Nephron (organoid): ENCODE measurements at regions not wholly inside any gene's neighbourhood (a gene's known extent, or its start where the extent isn't known, plus 50 kb on each side); places are given as distances from the start of the nearest gene placed in this dataset.

Experiments
- H3K27ac Mint-ChIP-seq, 3 experiments: 2 replicates each; pipeline ENCODE4 v1.8.0; 2020; ENCODE audit warnings: mixed read lengths in 3 of 3, mild to moderate bottlenecking in 2 of 3, moderate library complexity in 1 of 3
- H3K27me3 Mint-ChIP-seq: 2 replicates; pipeline ENCODE4 v1.8.0; 2021; ENCODE audit warnings: low read depth, mild to moderate bottlenecking, moderate library complexity, mixed read lengths
- H3K36me3 Mint-ChIP-seq: 2 replicates; pipeline ENCODE4 v1.8.0; 2020; ENCODE audit warnings: low read depth, mixed read lengths
- H3K4me1 Mint-ChIP-seq: 2 replicates; pipeline ENCODE4 v1.8.0; 2020; ENCODE audit warnings: mixed read lengths
- H3K4me3 Mint-ChIP-seq, 3 experiments: 2 replicates each; pipeline ENCODE4 v1.8.0; 2020; ENCODE audit warnings: mild to moderate bottlenecking in 3 of 3, mixed read lengths in 3 of 3, moderate library complexity in 2 of 3
- H3K9me3 Mint-ChIP-seq: 2 replicates; pipeline ENCODE4 v1.8.0; 2020; ENCODE audit warnings: mixed read lengths
- CTCF ChIP-seq, 3 experiments: fragments of 200-600 bp; sonication (generic); IDR thresholded peaks; one replicate each; pipeline ENCODE4 v1.5.0; 2021; ENCODE audit warnings: antibody characterized with exemption in 3 of 3; ENCODE audit not compliant: unreplicated experiment in 3 of 3

DNA sequence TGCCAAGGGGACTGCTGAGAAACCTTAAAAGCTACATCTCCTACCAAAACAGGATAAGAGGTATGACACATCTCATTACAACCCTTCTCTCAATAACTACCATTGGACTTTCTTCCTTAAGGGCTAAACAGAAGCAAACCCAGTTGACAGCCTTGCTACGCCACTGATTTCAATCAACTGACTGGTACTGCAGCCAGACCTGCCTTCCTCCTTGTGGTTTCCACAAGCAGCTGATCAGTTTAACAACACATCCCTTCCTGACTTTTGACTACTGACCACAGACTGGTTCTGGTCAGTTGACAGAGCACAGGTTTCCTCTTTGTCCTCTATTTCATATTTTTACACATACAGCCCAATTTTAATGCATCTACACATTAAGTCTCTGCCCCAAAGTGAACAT, 108.8 kb downstream of the ADAMTS1 start:
- Mint-ChIP-seq H3K36me3 (no peaks in the 10 kb centered on the region), H3K27ac (no peak overlapping the region), H3K4me1 (peaks cover 45% of the 10 kb centered on the region), H3K4me3 (no peak overlapping the region), H3K27me3 (peaks cover 7% of the 10 kb centered on the region), H3K9me3 (peaks cover 6% of the 10 kb centered on the region)
- TF ChIP-seq CTCF (IDR thresholded peaks at IDR 0.05; ENCODE audit: unreplicated experiment in 3 of 3): no peak

DNA sequence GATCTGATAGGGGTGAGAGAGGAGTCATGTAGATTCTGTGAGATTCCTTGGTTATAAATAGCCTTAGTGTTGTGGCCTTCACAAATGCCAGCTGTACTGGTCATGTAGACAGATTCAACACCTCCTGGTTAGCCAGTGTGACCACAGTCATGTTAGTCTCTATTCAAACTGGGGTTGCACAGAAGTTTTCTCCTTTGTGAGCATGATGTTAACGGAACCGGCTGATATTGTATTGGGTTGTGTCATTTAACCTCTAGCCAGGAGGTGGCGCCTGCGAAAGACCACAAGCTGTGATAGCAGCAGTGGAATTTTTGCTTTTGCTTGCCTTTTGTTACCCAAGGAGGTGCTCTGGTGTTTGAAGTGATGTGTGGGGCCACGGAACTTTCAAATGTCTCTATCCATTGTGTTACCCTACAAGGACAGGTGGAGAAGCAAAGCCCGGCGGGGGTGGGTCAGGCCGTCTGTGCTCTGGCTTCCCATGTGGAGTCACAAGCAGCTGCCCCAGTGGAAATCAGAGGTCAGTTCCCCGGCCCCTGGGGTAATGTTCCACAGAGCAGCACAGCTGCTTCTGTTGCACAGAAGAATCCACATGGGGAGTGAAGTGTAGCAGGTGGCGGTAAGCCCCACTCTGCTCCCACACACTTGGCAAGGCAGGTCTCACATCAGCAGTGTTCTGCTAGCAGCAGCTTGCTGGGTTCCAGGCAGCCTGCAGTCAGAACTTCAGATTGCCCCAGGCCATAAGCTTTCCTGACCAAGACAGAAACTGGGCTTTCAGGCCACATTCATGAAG, 112.6 kb downstream of the ADAMTS1 start:
- Mint-ChIP-seq H3K9me3 (peaks cover 12% of the 10 kb centered on the region), H3K36me3 (no peaks in the 10 kb centered on the region), H3K27me3 (peaks cover 12% of the 10 kb centered on the region), H3K4me1 (peaks cover 36% of the 10 kb centered on the region), H3K4me3 (peak overlapping the region in 1 of 3 experiments; percentile 43), H3K27ac (peak overlapping the region; percentile 72 to 83 (median 74))
- peak; percentile 64 to 69 (median 67) for TF ChIP-seq CTCF (IDR thresholded peaks at IDR 0.05; ENCODE audit: unreplicated experiment in 3 of 3)

- Mint-ChIP-seq H3K4me3 (peak overlapping the region in 1 of 3 experiments; percentile 7), H3K9me3 (no peaks in the 10 kb centered on the region), H3K36me3 (no peaks in the 10 kb centered on the region), H3K4me1 (peaks cover 20% of the 10 kb centered on the region), H3K27ac (peak overlapping the region; percentile 9 to 77 (median 23)), H3K27me3 (no peaks in the 10 kb centered on the region)
- no peak for TF ChIP-seq CTCF (IDR thresholded peaks at IDR 0.05; ENCODE audit: unreplicated experiment in 3 of 3)
These were observed 125.5 kb downstream of the ADAMTS1 start for GRCh38 chr21:26719750-26720149.

DNA sequence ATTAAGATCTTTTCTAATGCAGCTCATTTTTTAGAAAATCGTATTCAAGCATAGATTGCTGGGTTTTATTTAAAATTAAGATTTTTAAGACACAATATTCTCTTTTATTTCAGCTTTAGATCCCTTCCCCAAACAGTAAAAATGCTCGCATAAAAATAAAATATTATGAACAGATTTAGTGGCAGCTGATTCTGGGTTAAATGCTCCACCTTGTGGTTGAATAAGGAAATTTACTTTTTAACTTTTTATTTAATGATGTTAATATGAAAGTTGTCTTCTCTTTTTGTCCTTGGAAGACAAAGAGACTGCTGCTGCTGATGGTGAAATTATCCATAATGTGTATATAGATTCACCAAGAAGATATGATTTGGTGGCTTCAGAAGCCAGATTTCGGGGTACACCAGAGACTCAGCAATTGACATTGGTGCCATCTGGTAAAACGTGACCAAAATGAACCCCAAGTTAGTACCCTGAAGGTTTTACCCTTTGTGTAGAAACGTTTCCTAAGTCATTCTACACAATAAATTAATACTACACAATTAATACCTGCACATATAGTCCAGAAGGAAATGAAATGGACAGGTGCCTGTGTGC, 128.0 kb downstream of the ADAMTS1 start:
- no peaks in the 10 kb centered on the region for H3K36me3 Mint-ChIP-seq
- H3K4me3 Mint-ChIP-seq: no peak overlapping the region
- no peaks in the 10 kb centered on the region for H3K9me3 Mint-ChIP-seq
- H3K27me3 Mint-ChIP-seq: no peaks in the 10 kb centered on the region
- H3K27ac Mint-ChIP-seq: no peak overlapping the region
- TF ChIP-seq CTCF (IDR thresholded peaks at IDR 0.05; ENCODE audit: unreplicated experiment in 3 of 3): peak; percentile 67 to 80 (median 72)
- peaks cover 20% of the 10 kb centered on the region for H3K4me1 Mint-ChIP-seq

- TF ChIP-seq CTCF (IDR thresholded peaks at IDR 0.05; ENCODE audit: unreplicated experiment in 3 of 3): peak; percentile 69 to 74 (median 73)
- no peak overlapping the region for H3K27ac Mint-ChIP-seq
- H3K4me3 Mint-ChIP-seq: no peak overlapping the region
- H3K9me3 Mint-ChIP-seq: no peaks in the 10 kb centered on the region
- no peaks in the 10 kb centered on the region for H3K36me3 Mint-ChIP-seq
- H3K4me1 Mint-ChIP-seq: peaks cover 20% of the 10 kb centered on the region
- no peaks in the 10 kb centered on the region for H3K27me3 Mint-ChIP-seq
These were observed 129.2 kb downstream of the ADAMTS1 start for GRCh38 chr21:26715878-26716506.
